ENCODE measurements at regions not wholly inside any gene's neighbourhood (a gene's known extent, or its start where the extent isn't known, plus 50 kb on each side); places are given as distances from the start of the nearest gene placed in this dataset.

DNA sequence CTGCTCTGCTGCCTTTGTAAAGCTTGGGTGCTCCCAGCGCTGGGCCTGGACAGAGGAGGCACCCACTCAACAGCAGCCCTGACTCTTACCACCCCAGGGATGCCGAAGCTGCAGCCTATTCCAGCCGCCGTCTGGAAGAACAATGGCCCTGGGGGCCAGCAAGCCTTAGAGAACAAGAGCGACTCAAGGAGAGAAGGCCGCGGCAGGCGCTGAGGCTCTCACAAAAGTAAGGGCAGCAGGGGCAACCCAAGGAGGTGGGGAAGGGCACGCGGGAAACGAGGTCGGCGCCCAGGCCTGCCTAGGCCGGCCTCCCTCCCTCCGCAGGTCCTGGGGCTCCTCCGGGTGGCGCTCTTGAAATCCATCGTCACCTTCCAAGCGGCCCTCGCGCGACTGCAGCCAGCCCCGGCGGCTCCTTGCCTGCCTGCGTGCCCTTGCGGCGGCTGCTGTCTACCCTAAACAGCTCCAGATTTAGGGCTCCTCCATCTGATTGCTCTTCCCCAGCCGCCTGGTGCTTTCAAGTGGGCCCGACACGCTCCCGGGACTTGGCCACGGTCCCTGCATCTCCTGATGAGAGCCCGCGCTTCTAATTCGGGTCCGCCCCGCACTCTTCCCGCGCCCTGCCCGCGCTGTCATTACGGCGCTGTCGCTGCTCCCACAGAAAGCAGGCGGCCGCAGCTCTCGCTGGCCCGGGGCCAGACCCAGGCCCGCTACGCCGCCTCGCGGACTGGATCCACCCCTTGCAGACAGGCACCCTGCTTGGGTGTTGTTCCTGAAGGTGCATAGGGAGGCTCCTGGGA, 213.3 kb downstream of the SEMA6A start:
- DNase-seq: no peak

DNA sequence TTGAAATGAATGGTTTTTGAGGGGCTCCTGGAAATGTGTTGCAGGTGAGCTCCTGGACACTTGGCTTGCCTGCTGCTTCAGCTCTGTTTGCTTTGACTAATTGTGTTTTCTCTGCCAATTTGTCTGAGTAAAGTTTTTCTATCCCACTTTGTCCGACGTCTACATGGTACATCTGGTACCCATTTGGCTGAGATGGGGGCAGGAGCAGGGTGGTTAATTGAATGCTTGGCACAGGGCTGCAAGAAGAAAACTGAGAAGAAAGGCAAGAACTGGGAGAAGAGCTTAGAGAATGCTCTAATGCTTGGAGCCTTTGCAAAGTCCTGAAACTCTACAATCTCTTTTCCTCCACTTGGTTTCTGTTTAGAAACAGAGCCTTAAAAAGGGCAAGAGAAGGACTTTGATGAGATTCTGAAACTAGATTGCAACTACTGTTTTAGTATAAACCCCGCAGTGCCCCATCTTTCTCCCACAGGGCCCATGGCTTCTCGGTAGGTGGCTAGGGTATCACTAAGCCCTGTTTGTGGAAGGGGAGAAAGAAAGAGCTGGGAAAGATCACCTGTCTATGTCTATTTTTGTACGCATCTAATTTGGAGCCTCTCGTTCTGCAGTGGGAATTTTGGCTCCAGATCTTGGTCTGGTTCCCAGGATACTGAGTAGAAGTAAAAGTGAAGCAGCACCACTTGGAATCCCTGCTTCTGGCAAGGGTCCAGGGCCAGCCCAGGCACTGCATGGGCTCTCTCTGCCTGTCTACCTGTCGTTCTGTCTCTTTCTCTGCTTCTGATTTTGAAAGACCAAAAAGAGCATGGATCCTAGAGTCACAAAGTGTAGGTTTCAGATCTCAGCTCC, 214.4 kb downstream of the SEMA6A start:
- no peak for DNase-seq

DNA sequence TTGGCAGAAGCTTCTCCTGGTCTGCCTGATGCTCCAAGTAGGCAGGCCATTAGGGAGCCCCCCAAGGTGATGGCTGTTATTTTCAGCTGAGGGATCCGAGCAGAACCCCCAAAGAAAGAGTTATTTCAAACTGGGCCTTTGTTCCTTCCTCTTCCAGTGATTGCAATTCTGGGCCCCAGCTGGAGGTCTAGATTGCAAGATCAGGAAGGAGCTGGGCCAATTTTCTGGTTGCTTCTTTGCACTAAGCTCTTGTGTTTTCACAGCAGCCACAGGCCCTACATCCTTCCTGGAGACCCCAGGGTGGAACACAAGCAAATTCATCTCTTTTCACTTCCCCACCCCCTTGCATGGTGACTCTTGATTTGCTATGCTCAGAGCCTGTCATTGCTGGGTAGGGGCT, 215.0 kb downstream of the SEMA6A start:
- DNase-seq: no peak

DNA sequence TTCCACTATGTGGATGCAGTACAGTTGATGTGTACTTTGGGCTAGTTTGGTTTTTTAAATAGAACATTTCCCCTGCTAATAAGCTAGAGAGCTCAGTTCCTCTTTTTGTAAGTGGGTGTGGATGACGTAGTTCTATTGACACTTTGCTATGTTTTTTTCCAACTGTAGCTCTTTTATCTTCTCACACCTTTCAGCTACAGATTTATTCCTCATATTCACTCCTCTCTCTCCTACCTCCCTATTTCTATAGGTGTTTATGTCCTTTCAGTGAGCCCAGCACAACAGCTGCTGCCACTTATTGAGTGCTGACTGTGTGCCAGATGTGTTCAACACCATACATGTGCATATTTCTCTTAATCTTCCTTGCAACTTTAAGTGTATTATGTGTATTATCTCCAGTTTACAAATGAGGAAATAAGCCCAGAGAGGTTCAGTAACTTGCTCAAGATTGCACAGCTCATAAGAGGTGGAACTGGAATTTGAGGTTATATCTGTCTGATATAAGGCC, 215.7 kb downstream of the SEMA6A start:
- no peak for DNase-seq

DNA sequence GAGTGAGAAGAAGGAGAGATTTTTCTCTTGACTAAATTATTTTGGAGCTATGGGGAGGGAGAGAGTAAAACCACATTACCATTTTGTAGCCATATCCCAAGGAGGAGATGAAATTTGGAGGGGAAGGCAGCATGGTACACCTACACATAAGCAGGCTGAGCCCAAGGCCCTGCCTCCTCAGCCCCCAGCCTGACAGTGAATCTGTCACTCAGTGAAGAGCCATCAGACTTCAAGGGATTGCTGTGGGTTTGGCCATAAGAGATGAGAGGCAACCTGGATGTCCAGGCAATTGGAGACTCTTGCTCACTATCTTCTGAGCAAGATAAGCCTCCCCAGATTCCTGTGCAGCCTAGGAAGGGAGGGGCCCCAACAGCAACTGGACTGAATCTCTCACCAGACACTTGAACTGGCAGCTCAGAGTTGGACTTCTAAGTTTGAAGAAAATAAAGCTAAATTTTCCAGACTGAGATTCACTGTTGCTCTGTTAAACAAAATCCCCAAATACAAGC, 216.6 kb downstream of the SEMA6A start:
- DNase-seq: no peak

DNA sequence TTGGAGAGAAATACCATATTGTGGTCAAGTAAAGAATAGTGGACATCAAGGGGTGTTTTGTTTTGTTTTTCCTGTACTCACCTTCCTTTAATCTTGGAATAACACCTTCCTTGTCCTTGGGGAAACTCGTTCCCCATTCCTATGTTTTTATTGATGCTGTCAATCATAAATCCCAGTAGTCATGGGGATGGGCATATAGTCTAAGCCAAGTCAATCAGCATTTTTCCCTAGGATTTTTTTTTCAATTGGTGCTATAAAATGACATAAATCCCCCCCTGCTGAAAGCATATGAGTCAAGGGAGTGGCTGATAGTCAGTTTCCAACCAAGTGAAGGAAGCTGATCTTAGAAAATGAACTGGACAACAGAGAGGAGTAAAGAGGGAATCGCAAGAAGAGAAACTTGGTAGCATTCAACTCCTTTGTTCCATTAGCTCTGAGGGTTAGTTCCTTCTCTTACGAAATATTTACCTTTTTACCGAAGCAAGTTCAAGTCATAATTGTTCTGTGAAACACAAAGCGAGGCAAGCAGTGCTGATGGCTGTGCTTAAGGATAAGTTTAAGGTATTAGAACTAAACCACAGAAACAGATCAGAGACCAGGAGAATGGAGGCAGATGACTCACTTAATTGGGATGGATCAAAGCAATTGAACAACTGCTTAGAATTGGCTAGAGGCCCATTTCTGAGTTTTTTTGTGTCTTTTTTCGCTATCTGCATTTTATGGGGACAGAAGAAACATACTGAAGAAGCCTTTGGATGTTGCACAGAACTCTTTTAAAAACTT, 218.6 kb downstream of the SEMA6A start:
- no peak for DNase-seq

DNA sequence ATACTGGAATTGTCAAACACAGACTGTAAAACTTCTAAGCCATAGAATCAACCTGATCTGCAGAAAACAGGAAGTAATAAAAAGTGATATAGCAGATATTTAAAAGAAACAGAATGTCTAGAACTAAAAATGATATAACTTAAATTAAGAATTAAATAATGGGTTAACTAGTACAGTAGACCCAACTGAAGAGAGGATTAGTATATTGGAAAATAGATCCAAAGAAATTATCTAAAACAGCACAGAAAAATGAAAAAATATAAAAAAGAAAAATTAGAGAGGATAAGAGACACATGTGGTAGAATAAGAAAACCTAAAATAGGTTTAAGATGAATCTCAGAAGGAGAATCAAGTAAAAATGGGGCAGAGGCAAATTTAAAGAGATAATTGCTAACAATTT, 219.9 kb downstream of the SEMA6A start:
- DNase-seq: no peak

DNA sequence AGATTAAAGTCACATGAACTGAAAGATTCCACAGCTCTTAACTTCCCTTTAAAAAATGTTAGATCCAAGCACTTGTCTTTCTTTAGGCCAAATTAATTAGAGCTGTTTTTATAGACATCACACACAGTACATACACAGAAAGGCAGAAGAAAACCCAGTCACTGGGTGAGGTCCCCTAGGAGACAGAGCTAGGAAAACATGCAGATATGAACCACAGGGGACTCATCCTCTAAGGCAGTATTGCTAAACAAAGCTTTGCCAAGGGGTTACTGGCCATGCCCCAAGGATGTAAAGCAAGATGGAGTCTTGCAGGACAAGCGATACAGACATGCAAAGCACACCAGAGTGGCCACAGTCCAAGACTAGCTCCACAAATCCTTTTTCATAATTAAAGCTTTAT, 227.0 kb downstream of the SEMA6A start:
- no peak for DNase-seq

DNA sequence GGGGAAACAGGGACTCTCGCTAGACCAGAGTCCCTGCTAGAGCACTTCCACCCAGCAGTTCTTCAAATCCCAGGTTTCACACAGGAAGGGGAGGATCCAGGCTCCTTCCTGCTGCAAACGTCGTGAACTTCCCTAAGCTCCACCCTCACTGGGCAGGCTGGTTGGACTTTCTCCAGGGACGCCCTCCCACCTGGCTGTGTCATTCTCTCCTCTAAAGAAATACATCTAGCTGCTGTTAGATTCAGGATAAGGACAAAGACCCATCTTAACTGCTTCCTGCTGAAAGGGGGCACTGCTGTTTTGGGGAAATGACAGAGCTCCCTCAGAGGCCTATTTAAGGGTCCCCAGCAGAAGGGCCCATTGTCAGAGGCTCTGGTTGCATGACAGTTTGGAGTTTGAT, 230.7 kb downstream of the SEMA6A start:
- DNase-seq: no peak

Data from NCI-H748 treated with DMSO at 0.1 percent for 48 hours (cell line).